ENCODE measurements at regions not wholly inside any gene's neighbourhood (a gene's known extent, or its start where the extent isn't known, plus 50 kb on each side); places are given as distances from the start of the nearest gene placed in this dataset.

DNA sequence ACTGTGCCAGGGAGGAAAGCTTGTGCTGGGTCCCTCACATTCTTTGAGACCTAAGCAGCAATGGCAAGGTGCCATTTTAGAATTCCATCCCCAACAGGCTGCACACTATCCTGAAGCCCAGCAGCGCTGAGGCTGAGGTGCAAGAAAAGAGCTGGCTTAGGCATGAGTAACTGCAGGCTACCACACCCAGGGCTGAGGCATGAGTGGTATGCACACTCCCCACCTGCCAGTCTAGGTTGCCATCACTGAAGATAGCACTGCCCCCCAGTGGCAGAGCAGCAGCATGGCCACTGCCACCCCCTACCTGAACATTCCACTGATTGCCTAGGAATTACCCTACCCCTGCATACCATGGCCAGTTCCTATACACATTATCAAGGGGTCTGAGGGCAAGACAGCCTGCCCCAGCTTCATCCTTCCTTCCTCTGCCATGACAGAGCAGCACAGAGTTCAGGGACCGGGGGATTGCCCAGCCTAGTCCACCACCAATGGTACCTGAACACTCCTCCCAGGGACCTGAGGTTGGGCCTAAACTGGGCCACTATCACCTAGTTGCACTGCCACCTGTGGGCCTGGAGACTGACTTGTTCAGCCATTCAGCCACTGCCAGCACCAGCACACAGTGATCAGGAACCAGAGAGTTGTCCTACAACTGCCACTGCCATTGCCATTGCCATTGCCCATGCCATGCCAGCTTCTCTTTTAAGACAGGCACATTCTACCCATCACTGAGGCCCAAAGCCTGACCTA, 129.8 kb downstream of the SATB1 start:
- POLR2A ChIA-PET: no interaction called here
- Histone ChIP-seq H4K20me1 (ENCODE audit: control insufficient read depth, insufficient read depth, low read length, poor library complexity, severe bottlenecking) (no peaks in the 10 kb centered on the region), H2AFZ (ENCODE audit: insufficient read depth, low read depth, low read length, poor library complexity, severe bottlenecking) (no peak overlapping the region), H3K36me3 (replicated peaks in 1 of 2; ENCODE audit: control extremely low read depth in 1 of 2, control insufficient read depth in 1 of 2, extremely low read depth in 1 of 2, insufficient read depth in 2 of 2, low read length in 1 of 2) (no peaks in the 10 kb centered on the region), H3K79me2 (ENCODE audit: control insufficient read depth, insufficient read depth, low read length) (no peaks in the 10 kb centered on the region), H3K4me2 (replicated peaks; ENCODE audit: low read depth, low read length, poor library complexity, severe bottlenecking) (no peak overlapping the region), H3K9ac (ENCODE audit: low read length) (no peak overlapping the region), H3K9me3 (ENCODE audit: control extremely low read depth in 1 of 3, control insufficient read depth in 2 of 3, insufficient read depth in 1 of 3, low read length in 2 of 3) (peaks cover 6 to 15% (median 14%) of the 10 kb centered on the region in 3 donors), H3K27ac (ENCODE audit: low read length in 2 of 2) (no peak overlapping the region), H3K27me3 (replicated peaks in 1 of 4; ENCODE audit: control extremely low read depth in 1 of 4, control insufficient read depth in 3 of 4, insufficient read depth in 4 of 4, low read length in 3 of 4) (no peaks in the 10 kb centered on the region), H3K4me1 (ENCODE audit: control insufficient read depth in 2 of 2, insufficient read depth in 2 of 2, low read length in 2 of 2) (peaks cover 4 to 5% of the 10 kb centered on the region in 2 donors), H3K4me3 (ENCODE audit: control extremely low read depth in 1 of 5, extremely low read depth in 1 of 5, insufficient read depth in 1 of 5, low read depth in 2 of 5, low read length in 4 of 5) (no peak overlapping the region)
- CTCF ChIA-PET: interaction anchor here (0.7 to 2.7 kb wide), 8 partner anchors 8 to 454 kb away, joined by 3 to 29 read pairs (median 3); no protein-coding TSS in a partner anchor
- DNase-seq (peak; percentile 62), ATAC-seq (ENCODE audit: low read depth) (peak; percentile 90)
- H3K27me3 Mint-ChIP-seq: no peaks in the 10 kb centered on the region
- WGBS (ENCODE audit: insufficient coverage): 81% methylated on average over 2 of the region's 2 CpGs
- no peak overlapping the region for H3K4me3 Mint-ChIP-seq
- intact Hi-C loops (cut with micrococcal nuclease): loop anchor here (1.0 kb wide), 1 partner anchor 401 kb away; no protein-coding TSS in a partner anchor
- no peak overlapping the region for H3K27ac Mint-ChIP-seq
- H3K4me1 Mint-ChIP-seq: no peaks in the 10 kb centered on the region
- H3K9me3 Mint-ChIP-seq (ENCODE audit: insufficient read depth): peaks cover 8% of the 10 kb centered on the region
- TF ChIP-seq, protein P1, sequence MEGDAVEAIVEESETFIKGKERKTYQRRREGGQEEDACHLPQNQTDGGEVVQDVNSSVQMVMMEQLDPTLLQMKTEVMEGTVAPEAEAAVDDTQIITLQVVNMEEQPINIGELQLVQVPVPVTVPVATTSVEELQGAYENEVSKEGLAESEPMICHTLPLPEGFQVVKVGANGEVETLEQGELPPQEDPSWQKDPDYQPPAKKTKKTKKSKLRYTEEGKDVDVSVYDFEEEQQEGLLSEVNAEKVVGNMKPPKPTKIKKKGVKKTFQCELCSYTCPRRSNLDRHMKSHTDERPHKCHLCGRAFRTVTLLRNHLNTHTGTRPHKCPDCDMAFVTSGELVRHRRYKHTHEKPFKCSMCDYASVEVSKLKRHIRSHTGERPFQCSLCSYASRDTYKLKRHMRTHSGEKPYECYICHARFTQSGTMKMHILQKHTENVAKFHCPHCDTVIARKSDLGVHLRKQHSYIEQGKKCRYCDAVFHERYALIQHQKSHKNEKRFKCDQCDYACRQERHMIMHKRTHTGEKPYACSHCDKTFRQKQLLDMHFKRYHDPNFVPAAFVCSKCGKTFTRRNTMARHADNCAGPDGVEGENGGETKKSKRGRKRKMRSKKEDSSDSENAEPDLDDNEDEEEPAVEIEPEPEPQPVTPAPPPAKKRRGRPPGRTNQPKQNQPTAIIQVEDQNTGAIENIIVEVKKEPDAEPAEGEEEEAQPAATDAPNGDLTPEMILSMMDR (IDR thresholded peaks at IDR 0.05): peak; percentile 72
- TF ChIP-seq EZH2 (IDR thresholded peaks at IDR 0.05; ENCODE audit: borderline replicate concordance, insufficient read depth, low read depth, low read length, poor library complexity, severe bottlenecking): no peak

DNA sequence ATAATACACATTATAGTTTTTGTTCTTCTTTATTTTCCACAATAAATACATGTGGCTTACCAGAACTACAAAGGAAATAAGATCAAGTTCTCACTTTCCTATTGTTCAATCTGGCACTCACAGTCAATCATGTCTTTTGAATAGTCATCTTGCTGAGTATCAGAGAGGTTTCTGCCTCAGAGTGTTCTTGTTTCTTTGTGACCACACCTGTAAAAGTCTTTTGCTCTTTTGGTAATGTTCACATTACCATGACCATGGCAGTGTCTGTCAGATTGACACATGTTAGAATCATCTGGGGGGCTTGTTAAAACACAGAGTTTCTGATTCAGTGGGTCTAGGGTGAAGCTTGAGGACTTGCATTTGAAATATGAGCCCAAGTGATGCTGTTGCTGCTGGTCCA, 135.0 kb downstream of the SATB1 start:
- H3K27me3 Mint-ChIP-seq: no peaks in the 10 kb centered on the region
- Histone ChIP-seq H3K4me1 (ENCODE audit: control insufficient read depth in 2 of 2, insufficient read depth in 2 of 2, low read length in 2 of 2) (peaks cover 3 to 4% of the 10 kb centered on the region in 2 donors), H3K79me2 (ENCODE audit: control insufficient read depth, insufficient read depth, low read length) (no peaks in the 10 kb centered on the region), H3K27ac (ENCODE audit: low read length in 2 of 2) (no peak overlapping the region), H3K27me3 (replicated peaks in 1 of 4; ENCODE audit: control extremely low read depth in 1 of 4, control insufficient read depth in 3 of 4, insufficient read depth in 4 of 4, low read length in 3 of 4) (no peaks in the 10 kb centered on the region), H3K4me3 (ENCODE audit: control extremely low read depth in 1 of 5, extremely low read depth in 1 of 5, insufficient read depth in 1 of 5, low read depth in 2 of 5, low read length in 4 of 5) (no peak overlapping the region), H3K9ac (ENCODE audit: low read length) (no peak overlapping the region), H3K4me2 (replicated peaks; ENCODE audit: low read depth, low read length, poor library complexity, severe bottlenecking) (no peak overlapping the region), H3K9me3 (ENCODE audit: control extremely low read depth in 1 of 3, control insufficient read depth in 2 of 3, insufficient read depth in 1 of 3, low read length in 2 of 3) (peaks cover 0 to 2% (median 0%) of the 10 kb centered on the region in 3 donors), H3K36me3 (replicated peaks in 1 of 2; ENCODE audit: control extremely low read depth in 1 of 2, control insufficient read depth in 1 of 2, extremely low read depth in 1 of 2, insufficient read depth in 2 of 2, low read length in 1 of 2) (no peaks in the 10 kb centered on the region), H2AFZ (ENCODE audit: insufficient read depth, low read depth, low read length, poor library complexity, severe bottlenecking) (no peak overlapping the region), H4K20me1 (ENCODE audit: control insufficient read depth, insufficient read depth, low read length, poor library complexity, severe bottlenecking) (no peaks in the 10 kb centered on the region)
- no peak overlapping the region for H3K27ac Mint-ChIP-seq
- no peaks in the 10 kb centered on the region for H3K9me3 Mint-ChIP-seq (ENCODE audit: insufficient read depth)
- H3K4me1 Mint-ChIP-seq: no peaks in the 10 kb centered on the region
- ATAC-seq (ENCODE audit: low read depth) (no peak), DNase-seq (no peak)
- no peak for TF ChIP-seq EZH2 (IDR thresholded peaks at IDR 0.05; ENCODE audit: borderline replicate concordance, insufficient read depth, low read depth, low read length, poor library complexity, severe bottlenecking)
- TF ChIP-seq, protein P1 (IDR thresholded peaks at IDR 0.05): no peak
- H3K4me3 Mint-ChIP-seq: no peak overlapping the region
- CTCF ChIA-PET: interaction anchor here (1.3 kb wide), 1 partner anchor 468 kb away, joined by 3 read pairs; no protein-coding TSS in a partner anchor
- intact Hi-C loops (cut with micrococcal nuclease): no loop called here
- POLR2A ChIA-PET: no interaction called here

Data from B cell (primary cell).